Right lobe of liver (tissue), 6 donors: ENCODE measurements at regions not wholly inside any gene's neighbourhood (a gene's known extent, or its start where the extent isn't known, plus 50 kb on each side); places are given as distances from the start of the nearest gene placed in this dataset.
A peak's percentile ranks its signal among the peaks of the same experiment; 100 is the strongest.
"Not testable (repeated sequence)": the region's sequence is repeated elsewhere in the genome, so short reads cannot be mapped to it uniquely, and the experiment has no call there.

Experiments used
- ATAC-seq, 4 donors: fragments of 200-7000 bp; cut with Tn5 transposase; one replicate each; pipeline ENCODE4 v1.9.1; 2020; ENCODE audit warnings: mild to moderate bottlenecking in 4 of 4, moderate library complexity in 4 of 4
- DNase-seq, 3 donors: peaks; one replicate each; pipeline ENCODE4 v3.0.0-alpha.2; 2020
- H3K27ac ChIP-seq, 3 donors: fragments of 200-600 bp; one replicate each; pipeline ENCODE4 v1.8.0; 2022
- H3K27me3 ChIP-seq, 2 donors: fragments of 200-600 bp; one replicate each; pipeline ENCODE4 v1.8.0; 2022
- H3K36me3 ChIP-seq, 4 donors: fragments of 200-600 bp; sonication (generic) in 1 of 4; one replicate each; pipeline versions ENCODE4 v1.5.1 to v1.8.0; 2017 to 2022; ENCODE audit warnings: control low read depth in 1 of 4
- H3K4me1 ChIP-seq, 4 donors: fragments of 200-600 bp; sonication (generic) in 1 of 4; one replicate each; pipeline versions ENCODE4 v1.5.1 to v1.8.0; 2017 to 2022; ENCODE audit warnings: control low read depth in 1 of 4
- H3K4me3 ChIP-seq, 3 donors: fragments of 200-600 bp; one replicate each; pipeline ENCODE4 v1.8.0; 2022
- H3K9me3 ChIP-seq, 4 donors: fragments of 200-600 bp; sonication (generic) in 1 of 4; one replicate each; pipeline versions ENCODE4 v1.5.1 to v1.8.0; 2017 to 2022; ENCODE audit warnings: control low read depth in 1 of 4
- CTCF ChIP-seq, 4 donors: fragments of 200-600 bp in 3 of 4; fragments of 450-650 bp in 1 of 4; IDR thresholded peaks; one replicate each; pipeline versions ENCODE4 v1.5.1 to v1.8.0; 2016 to 2022; ENCODE audit warnings: antibody characterized with exemption in 4 of 4, mild to moderate bottlenecking in 2 of 4
- POLR2A ChIP-seq: fragments of 450-650 bp; IDR thresholded peaks from one replicate; pipeline ENCODE4 v1.6.1; 2017; ENCODE audit warnings: antibody characterized with exemption, mild to moderate bottlenecking
- WGBS: methylation state at CpG from one replicate; pipeline ENCODE4 v1.1.6; 2018; ENCODE audit warnings: low coverage, low lambda C conversion rate; ENCODE audit not compliant: insufficient coverage; ENCODE audit errors: missing lambda C conversion rate; 5-methylcytosine and 5-hydroxymethylcytosine counted together
- intact Hi-C, 2 donors: fragments of 100-400 bp; cut with DNase I; formaldehyde crosslinking; loops; one replicate each; pipeline versions ENCODE4 v1.11.2 to v1.14.1; 2022
- donor health status: DM: no; HTN: yes; CAD: no.
- donor health status: DM: no; HTN: no; CAD: no.
- donor health status: DM: no; HTN: no; CAD: no.
- donor health status: DM: no; HTN: yes; CAD: no.
- donor health status: DM: no; HTN: yes; CAD: no.

DNA sequence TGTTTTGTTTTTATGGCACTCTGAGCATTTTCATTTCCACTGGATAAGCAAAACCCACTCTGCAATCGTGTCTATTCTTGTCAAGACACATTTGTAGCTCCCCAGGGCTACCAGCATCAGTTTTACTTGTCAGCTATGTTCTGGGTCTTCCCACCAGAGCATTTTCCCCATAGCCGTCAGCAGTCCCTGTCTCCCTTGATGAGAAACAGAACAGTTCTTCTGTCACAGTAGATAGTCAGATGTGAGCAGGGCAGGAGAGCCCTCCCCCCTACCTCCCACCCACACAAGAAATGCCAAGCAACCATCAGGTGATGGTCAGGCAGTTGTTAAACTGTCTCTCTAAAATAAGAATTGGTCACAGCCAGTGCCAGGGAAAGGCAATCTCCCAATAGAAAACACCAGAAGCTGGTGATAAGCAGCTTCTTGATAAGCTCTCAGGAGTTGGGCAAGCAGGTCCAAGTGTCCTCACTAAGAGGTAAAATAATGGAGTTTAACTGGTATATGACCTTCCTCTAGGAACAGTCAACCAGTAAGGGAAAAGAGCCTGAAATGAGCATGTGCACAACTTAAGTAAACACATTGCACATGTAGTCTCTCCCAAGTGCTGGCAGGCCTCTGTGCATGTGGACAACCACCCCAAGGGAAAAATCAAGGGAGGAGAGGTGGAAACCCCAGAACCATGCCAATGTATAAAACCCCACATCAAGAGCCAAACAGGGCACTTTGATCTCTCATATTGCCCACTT, 208.2 kb downstream of the S1PR1 start:
- ATAC-seq (peak in 1 of 4 donors; percentile 28), DNase-seq (no peak)
- no peak for TF ChIP-seq CTCF (IDR thresholded peaks at IDR 0.05)
- no peak for TF ChIP-seq POLR2A
- Histone ChIP-seq H3K27ac (no peak overlapping the region), H3K27me3 (no peaks in the 10 kb centered on the region), H3K4me3 (no peak overlapping the region), H3K4me1 (no peaks in the 10 kb centered on the region), H3K9me3 (no peaks in the 10 kb centered on the region), H3K36me3 (no peaks in the 10 kb centered on the region)
- intact Hi-C loops = no loop called here
- WGBS = 31% methylated on average over 2 of the region's 2 CpGs

GRCh38 chr1:101448018-101448417, 211.2 kb downstream of the S1PR1 start:
- intact Hi-C loops = no loop called here
- Histone ChIP-seq H3K27me3 (no peaks in the 10 kb centered on the region), H3K36me3 (no peaks in the 10 kb centered on the region), H3K9me3 (no peaks in the 10 kb centered on the region), H3K4me3 (no peak overlapping the region), H3K4me1 (no peaks in the 10 kb centered on the region), H3K27ac (no peak overlapping the region)
- no peak for DNase-seq
- TF ChIP-seq CTCF (IDR thresholded peaks at IDR 0.05) (no peak), POLR2A (no peak)
- ATAC-seq = no peak

DNA sequence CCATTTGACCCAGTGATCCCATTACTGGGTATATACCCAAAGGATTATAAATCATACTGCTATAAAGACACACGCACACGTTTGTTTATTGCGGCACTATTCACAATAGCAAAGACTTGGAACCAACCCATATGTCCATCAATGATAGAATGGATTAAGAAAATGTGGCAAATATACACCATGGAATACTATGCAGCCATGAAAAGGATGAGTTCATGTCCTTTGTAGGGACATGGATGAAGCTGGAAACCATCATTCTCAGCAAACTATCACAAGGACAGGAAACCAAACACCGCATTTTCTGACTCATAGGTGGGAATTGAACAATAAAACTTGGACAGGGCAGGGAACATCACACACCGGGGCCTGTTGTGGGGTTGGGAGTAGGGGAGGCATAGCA, 213.9 kb downstream of the S1PR1 start:
- intact Hi-C loops, H3K9me3 ChIP-seq, H3K27me3 ChIP-seq, H3K36me3 ChIP-seq, DNase-seq, ATAC-seq, H3K4me1 ChIP-seq, H3K4me3 ChIP-seq, H3K27ac ChIP-seq: not testable (repeated sequence)
- WGBS = 80% methylated on average over 4 of the region's 5 CpGs

- 62% methylated on average over 6 of the region's 6 CpGs for WGBS
- no peaks in the 10 kb centered on the region for H3K9me3 ChIP-seq
Measured at GRCh38 chr1:101451888-101452287, 215.1 kb downstream of the S1PR1 start.

DNA sequence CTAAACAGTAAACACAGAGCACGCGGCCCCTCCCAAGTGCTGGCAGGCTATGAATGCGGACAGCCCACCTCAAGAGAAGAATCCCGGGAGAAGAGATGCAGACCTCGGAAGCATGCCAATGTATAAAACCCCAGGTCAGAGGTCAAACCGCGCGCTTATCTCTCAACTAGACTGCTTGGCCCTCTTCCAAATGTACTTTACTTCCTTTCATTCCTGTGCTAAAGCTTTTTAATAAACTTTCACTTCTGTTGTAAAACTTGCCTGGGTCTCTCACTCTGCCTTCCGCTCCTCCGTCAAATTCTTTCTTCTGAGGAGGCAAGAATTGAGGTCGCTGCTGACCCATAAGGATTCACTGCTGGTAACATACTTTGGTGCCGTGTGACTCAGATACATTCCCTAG, 216.0 kb downstream of the S1PR1 start:
- TF ChIP-seq POLR2A (no peak), CTCF (IDR thresholded peaks at IDR 0.05) (no peak)
- Histone ChIP-seq H3K27ac (no peak overlapping the region), H3K4me3 (no peak overlapping the region), H3K4me1 (no peaks in the 10 kb centered on the region), H3K27me3 (no peaks in the 10 kb centered on the region), H3K9me3 (no peaks in the 10 kb centered on the region), H3K36me3 (no peaks in the 10 kb centered on the region)
- intact Hi-C loops = no loop called here
- ATAC-seq = no peak
- DNase-seq = no peak
- WGBS = 67% methylated on average over 11 of the region's 12 CpGs

More at GRCh38 chr1:101451888-101452287, 215.1 kb downstream of the S1PR1 start:
- ATAC-seq (no peak), DNase-seq (no peak)
- H3K4me1 ChIP-seq = no peaks in the 10 kb centered on the region
- H3K27me3 ChIP-seq = no peaks in the 10 kb centered on the region
- H3K36me3 ChIP-seq = no peaks in the 10 kb centered on the region
- intact Hi-C loops = no loop called here
- TF ChIP-seq CTCF (IDR thresholded peaks at IDR 0.05) (no peak), POLR2A (no peak)
- no peak overlapping the region for H3K27ac ChIP-seq
- H3K4me3 ChIP-seq = no peak overlapping the region
